Liver (tissue), 8 donors: ENCODE measurements at regions not wholly inside any gene's neighbourhood (a gene's known extent, or its start where the extent isn't known, plus 50 kb on each side); places are given as distances from the start of the nearest gene placed in this dataset.

Experiments used
- DNase-seq: peaks from one replicate; pipeline ENCODE4 v3.0.0-alpha.2; 2017; ENCODE audit warnings: low spot score
- H3K27ac ChIP-seq, 2 donors: one replicate each; pipeline ENCODE4 v1.7.0; 2013; ENCODE audit warnings: inconsistent platforms in 2 of 2, low read length in 2 of 2, control low read depth in 1 of 2, low read depth in 1 of 2, mild to moderate bottlenecking in 1 of 2
- H3K27me3 ChIP-seq, 4 donors: one replicate each; pipeline versions ENCODE4 v1.6.1 to v1.7.0; 2013; ENCODE audit warnings: low read length in 3 of 4, inconsistent platforms in 1 of 4, mild to moderate bottlenecking in 1 of 4, moderate library complexity in 1 of 4; ENCODE audit not compliant: control insufficient read depth in 4 of 4, insufficient read depth in 4 of 4
- H3K36me3 ChIP-seq, 4 donors: one replicate each; pipeline versions ENCODE4 v1.6.1 to v1.7.0; 2013; ENCODE audit warnings: low read length in 3 of 4, mild to moderate bottlenecking in 3 of 4, low read depth in 1 of 4, moderate library complexity in 1 of 4; ENCODE audit not compliant: control insufficient read depth in 4 of 4, insufficient read depth in 3 of 4
- H3K4me1 ChIP-seq, 4 donors: one replicate each; pipeline versions ENCODE4 v1.6.1 to v1.7.0; 2013; ENCODE audit warnings: low read length in 3 of 4, mild to moderate bottlenecking in 3 of 4, moderate library complexity in 1 of 4; ENCODE audit not compliant: control insufficient read depth in 4 of 4, insufficient read depth in 4 of 4
- H3K4me3 ChIP-seq, 3 donors: one replicate each; pipeline versions ENCODE4 v1.6.1 to v1.7.0; 2013; ENCODE audit warnings: low read length in 3 of 3, control low read depth in 1 of 3, low read depth in 1 of 3, mild to moderate bottlenecking in 1 of 3
- H3K9ac ChIP-seq, 2 donors: one replicate each; pipeline ENCODE4 v1.7.0; 2013; ENCODE audit warnings: low read length in 2 of 2, mild to moderate bottlenecking in 2 of 2, moderate library complexity in 2 of 2, control low read depth in 1 of 2, low read depth in 1 of 2
- H3K9me3 ChIP-seq, 4 donors: one replicate each; pipeline versions ENCODE4 v1.6.1 to v1.7.0; 2013; ENCODE audit warnings: low read length in 3 of 4; ENCODE audit not compliant: control insufficient read depth in 4 of 4
- EGR1 ChIP-seq, 2 donors: IDR thresholded peaks; 2 replicates each; pipeline ENCODE4 v1.6.1; 2016 to 2018; ENCODE audit warnings: antibody characterized with exemption in 2 of 2, low read depth in 2 of 2
- FOXA1 ChIP-seq: IDR thresholded peaks from 2 replicates; pipeline ENCODE4 v1.6.1; 2016; ENCODE audit warnings: antibody characterized with exemption
- FOXA2 ChIP-seq: IDR thresholded peaks from 2 replicates; pipeline ENCODE4 v1.6.1; 2016; ENCODE audit warnings: antibody characterized with exemption
- GABPA ChIP-seq, 2 donors: IDR thresholded peaks in 1 of 2; conservative IDR thresholded peaks in 1 of 2; 2 replicates each; pipeline ENCODE4 v1.6.1; 2016; ENCODE audit warnings: antibody characterized with exemption in 2 of 2, mild to moderate bottlenecking in 1 of 2, moderate library complexity in 1 of 2
- HNF4A ChIP-seq, 2 donors: conservative IDR thresholded peaks; 2 replicates each; pipeline ENCODE4 v1.6.1; 2016; ENCODE audit warnings: antibody characterized with exemption in 2 of 2, mild to moderate bottlenecking in 2 of 2
- HNF4G ChIP-seq: IDR thresholded peaks from 2 replicates; pipeline ENCODE4 v1.6.1; 2016; ENCODE audit warnings: antibody characterized with exemption
- JUND ChIP-seq, 2 donors: IDR thresholded peaks; 2 replicates each; pipeline ENCODE4 v1.6.1; 2016; ENCODE audit warnings: antibody characterized with exemption in 2 of 2
- MAX ChIP-seq: IDR thresholded peaks from 2 replicates; pipeline ENCODE4 v1.6.1; 2016; ENCODE audit warnings: antibody characterized with exemption
- NR2F2 ChIP-seq: IDR thresholded peaks from 2 replicates; pipeline ENCODE4 v1.6.1; 2016; ENCODE audit warnings: antibody characterized with exemption
- RAD21 ChIP-seq, 2 donors: IDR thresholded peaks; 2 replicates each; pipeline ENCODE4 v1.6.1; 2016; ENCODE audit warnings: antibody characterized with exemption in 2 of 2, mild to moderate bottlenecking in 2 of 2
- REST ChIP-seq: IDR thresholded peaks from 2 replicates; pipeline ENCODE4 v1.6.1; 2016; ENCODE audit warnings: antibody characterized with exemption, mild to moderate bottlenecking
- RXRA ChIP-seq, 2 donors: IDR thresholded peaks; 2 replicates each; pipeline ENCODE4 v1.6.1; 2017 to 2018; ENCODE audit warnings: antibody characterized with exemption in 2 of 2, mild to moderate bottlenecking in 1 of 2
- SP1 ChIP-seq: IDR thresholded peaks from 2 replicates; pipeline ENCODE4 v1.6.1; 2018; ENCODE audit warnings: antibody characterized with exemption, mild to moderate bottlenecking
- TAF1 ChIP-seq: conservative IDR thresholded peaks from 2 replicates; pipeline ENCODE4 v1.6.1; 2016; ENCODE audit warnings: antibody characterized with exemption, mild to moderate bottlenecking
- YY1 ChIP-seq: IDR thresholded peaks from 2 replicates; pipeline ENCODE4 v1.6.1; 2016; ENCODE audit warnings: antibody characterized with exemption, mild to moderate bottlenecking
- ZBTB33 ChIP-seq: IDR thresholded peaks from 2 replicates; pipeline ENCODE4 v1.6.1; 2016; ENCODE audit warnings: antibody characterized with exemption
- WGBS: extraction: QIAGEN DNeasy Blood & Tissue Kit; methylation state at CpG from one replicate; pipeline ENCODE4 v1.1.7; 2013; 5-methylcytosine and 5-hydroxymethylcytosine counted together
- TF ChIP-seq, protein P1 (sequence below): fragments of 150-350 bp; IDR thresholded peaks from 2 replicates; pipeline ENCODE4 v1.5.1; 2017; ENCODE audit warnings: improper control_type of control experiment, low read depth, low read length; ENCODE audit not compliant: missing input control
- TF ChIP-seq, protein P2 (sequence below): IDR thresholded peaks from 2 replicates; pipeline ENCODE4 v1.6.1; 2016; ENCODE audit warnings: antibody characterized with exemption
- donor health status: healthy.
- donor health status: healthy.
- donor health status: healthy.
- donor health status: healthy.
- donor health status: healthy.

DNA sequence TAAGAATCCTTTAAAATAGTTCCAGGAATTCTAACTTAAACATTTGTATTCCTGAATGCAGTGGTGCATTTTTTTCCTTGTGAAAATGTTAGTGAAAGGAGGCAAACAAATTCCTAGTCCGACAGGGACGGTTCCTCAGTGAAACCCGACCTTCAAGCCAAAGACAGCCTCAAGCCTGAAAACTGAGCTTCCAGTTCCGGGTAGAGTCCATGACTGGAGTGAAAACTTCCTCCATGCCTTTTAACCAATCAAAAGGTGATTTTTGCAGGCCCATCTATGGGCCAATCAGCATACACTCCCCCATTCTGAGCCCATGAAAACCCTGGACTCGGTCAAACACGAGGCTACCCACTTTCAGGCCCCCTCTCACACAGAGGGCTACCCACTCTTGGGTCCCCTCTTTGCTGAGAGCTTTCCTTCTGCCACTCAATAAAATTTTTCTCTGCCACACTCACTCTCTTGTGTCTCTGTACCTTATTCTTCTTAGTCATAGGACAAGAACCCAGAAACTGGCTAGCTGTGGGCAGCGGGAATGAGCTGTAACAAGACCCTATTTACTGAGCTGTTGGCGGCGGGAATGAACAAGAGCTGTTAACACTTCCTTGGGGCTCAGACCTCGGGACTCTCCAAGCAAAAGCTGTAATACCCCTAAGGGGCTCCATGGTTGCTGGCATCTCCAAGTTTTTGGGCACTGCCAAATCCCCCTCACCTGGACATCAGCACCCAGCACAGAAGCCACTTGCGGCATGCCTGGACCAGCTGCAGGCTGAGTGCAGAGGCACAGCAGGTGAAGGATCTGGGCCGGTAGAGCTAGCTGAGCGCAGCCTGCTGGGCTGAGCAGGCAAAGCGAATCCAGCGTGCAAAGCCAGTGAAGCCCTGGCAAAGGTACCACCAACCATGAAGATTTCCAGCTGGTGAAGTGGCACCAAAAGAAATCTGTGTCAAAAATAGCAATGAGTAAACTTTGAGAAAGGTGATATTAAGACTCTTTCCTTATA is 598.8 kb downstream of the MCTP2 start:
- Histone ChIP-seq H3K27ac (no peak overlapping the region), H3K36me3 (no peaks in the 10 kb centered on the region), H3K9ac (no peak overlapping the region), H3K9me3 (peaks cover 3 to 6% (median 3%) of the 10 kb centered on the region in 4 donors), H3K4me1 (no peaks in the 10 kb centered on the region), H3K4me3 (no peak overlapping the region), H3K27me3 (no peaks in the 10 kb centered on the region)
- no peak for DNase-seq
- 90% methylated on average over 15 of the region's 15 CpGs for WGBS
- TF ChIP-seq HNF4A (conservative IDR thresholded peaks at IDR 0.05) = no peak
- TF ChIP-seq EGR1 (IDR thresholded peaks at IDR 0.05; ENCODE audit: low read depth in 2 of 2) = no peak
- TF ChIP-seq TAF1 = no peak
- TF ChIP-seq GABPA (IDR thresholded peaks at IDR 0.05 in 1 of 2, conservative IDR thresholded peaks at IDR 0.05 in 1 of 2) = no peak
- TF ChIP-seq REST = no peak
- no peak for TF ChIP-seq JUND (IDR thresholded peaks at IDR 0.05)
- no peak for TF ChIP-seq NR2F2
- TF ChIP-seq, protein P1, sequence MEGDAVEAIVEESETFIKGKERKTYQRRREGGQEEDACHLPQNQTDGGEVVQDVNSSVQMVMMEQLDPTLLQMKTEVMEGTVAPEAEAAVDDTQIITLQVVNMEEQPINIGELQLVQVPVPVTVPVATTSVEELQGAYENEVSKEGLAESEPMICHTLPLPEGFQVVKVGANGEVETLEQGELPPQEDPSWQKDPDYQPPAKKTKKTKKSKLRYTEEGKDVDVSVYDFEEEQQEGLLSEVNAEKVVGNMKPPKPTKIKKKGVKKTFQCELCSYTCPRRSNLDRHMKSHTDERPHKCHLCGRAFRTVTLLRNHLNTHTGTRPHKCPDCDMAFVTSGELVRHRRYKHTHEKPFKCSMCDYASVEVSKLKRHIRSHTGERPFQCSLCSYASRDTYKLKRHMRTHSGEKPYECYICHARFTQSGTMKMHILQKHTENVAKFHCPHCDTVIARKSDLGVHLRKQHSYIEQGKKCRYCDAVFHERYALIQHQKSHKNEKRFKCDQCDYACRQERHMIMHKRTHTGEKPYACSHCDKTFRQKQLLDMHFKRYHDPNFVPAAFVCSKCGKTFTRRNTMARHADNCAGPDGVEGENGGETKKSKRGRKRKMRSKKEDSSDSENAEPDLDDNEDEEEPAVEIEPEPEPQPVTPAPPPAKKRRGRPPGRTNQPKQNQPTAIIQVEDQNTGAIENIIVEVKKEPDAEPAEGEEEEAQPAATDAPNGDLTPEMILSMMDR = no peak
- TF ChIP-seq, protein P2, sequence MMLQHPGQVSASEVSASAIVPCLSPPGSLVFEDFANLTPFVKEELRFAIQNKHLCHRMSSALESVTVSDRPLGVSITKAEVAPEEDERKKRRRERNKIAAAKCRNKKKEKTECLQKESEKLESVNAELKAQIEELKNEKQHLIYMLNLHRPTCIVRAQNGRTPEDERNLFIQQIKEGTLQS = no peak
- no peak for TF ChIP-seq ZBTB33
- TF ChIP-seq HNF4G = no peak
- no peak for TF ChIP-seq FOXA2
- TF ChIP-seq MAX = no peak
- no peak for TF ChIP-seq SP1
- no peak for TF ChIP-seq RAD21 (IDR thresholded peaks at IDR 0.05)
- no peak for TF ChIP-seq RXRA (IDR thresholded peaks at IDR 0.05)
- no peak for TF ChIP-seq FOXA1
- no peak for TF ChIP-seq YY1
